SK-N-SH treated with all-trans-retinoic acid at 6 μM for 48 hours (cell line): ENCODE measurements at regions not wholly inside any gene's neighbourhood (a gene's known extent, or its start where the extent isn't known, plus 50 kb on each side); places are given as distances from the start of the nearest gene placed in this dataset.

ENCODE experiments used
- BACH2 ChIP-seq: fragments of 250-450 bp; sonication (Bioruptor Pico); IDR thresholded peaks from 2 replicates; pipeline ENCODE4 v1.9.0; 2021; ENCODE audit warnings: mild to moderate bottlenecking, borderline replicate concordance
- CSRNP3 ChIP-seq: fragments of 250-450 bp; sonication (Bioruptor Pico); IDR thresholded peaks from 2 replicates; pipeline ENCODE4 v1.5.1; 2021; ENCODE audit warnings: mild to moderate bottlenecking, moderate library complexity
- GLIS3 ChIP-seq: fragments of 250-450 bp; sonication (Bioruptor Pico); IDR thresholded peaks from 2 replicates; pipeline ENCODE4 v1.5.0; 2020; ENCODE audit warnings: mild to moderate bottlenecking, moderate library complexity
- ISL1 ChIP-seq: fragments of 250-450 bp; sonication (Bioruptor Pico); IDR thresholded peaks from 2 replicates; pipeline ENCODE4 v2.1.2; 2022; ENCODE audit warnings: mild to moderate bottlenecking, moderate library complexity
- RARB ChIP-seq: fragments of 250-450 bp; sonication (Bioruptor Pico); IDR thresholded peaks from 2 replicates; pipeline ENCODE4 v1.8.0; 2021; ENCODE audit warnings: mild to moderate bottlenecking, moderate library complexity
- ZFP3 ChIP-seq: fragments of 250-450 bp; sonication (Bioruptor Pico); IDR thresholded peaks from 2 replicates; pipeline ENCODE4 v1.5.0; 2020; ENCODE audit warnings: mild to moderate bottlenecking, moderate library complexity
- ZFP30 ChIP-seq: fragments of 450-650 bp; formaldehyde crosslinking; IDR thresholded peaks from 2 replicates; pipeline ENCODE4 v1.5.0; 2022; ENCODE audit warnings: mild to moderate bottlenecking, moderate library complexity
- ZNF70 ChIP-seq: fragments of 450-650 bp; formaldehyde crosslinking; IDR thresholded peaks from 2 replicates; pipeline ENCODE4 v1.5.0; 2020; ENCODE audit warnings: mild to moderate bottlenecking, moderate library complexity
- TF ChIP-seq, protein P1 (sequence below): fragments of 250-450 bp; sonication (Bioruptor Pico); IDR thresholded peaks from 2 replicates; pipeline ENCODE4 v1.5.0; 2020; ENCODE audit warnings: mild to moderate bottlenecking, moderate library complexity
- TF ChIP-seq, protein P2 (sequence below): fragments of 250-450 bp; sonication (Bioruptor Pico); IDR thresholded peaks from 2 replicates; pipeline ENCODE4 v1.5.1; 2020; ENCODE audit warnings: low read depth, mild to moderate bottlenecking, moderate library complexity
- TF ChIP-seq, protein P3 (sequence below): fragments of 250-450 bp; sonication (Bioruptor Pico); IDR thresholded peaks from 2 replicates; pipeline ENCODE4 v1.8.0; 2020; ENCODE audit warnings: mild to moderate bottlenecking, moderate library complexity, borderline replicate concordance

DNA sequence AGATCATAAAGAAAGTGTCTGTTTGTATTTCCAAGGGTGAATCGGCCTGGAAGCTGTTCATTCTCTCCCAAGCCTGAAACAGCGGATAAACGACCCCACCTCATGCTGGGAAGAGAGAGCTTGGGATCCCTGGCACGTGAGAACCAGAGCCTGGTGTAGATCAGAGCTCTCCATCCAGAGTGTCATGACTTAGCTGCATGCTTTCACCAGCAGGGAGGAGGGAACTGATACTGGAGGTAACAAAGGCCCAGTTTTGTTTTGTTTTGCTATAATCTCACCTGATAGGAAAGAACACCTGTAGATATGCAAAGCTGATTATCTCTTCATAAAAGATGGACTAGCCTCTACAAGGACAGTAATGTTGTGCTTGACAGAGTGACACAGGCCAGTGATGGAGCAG lies 236.6 kb downstream of the POM121L12 start:
- TF ChIP-seq, protein P1, sequence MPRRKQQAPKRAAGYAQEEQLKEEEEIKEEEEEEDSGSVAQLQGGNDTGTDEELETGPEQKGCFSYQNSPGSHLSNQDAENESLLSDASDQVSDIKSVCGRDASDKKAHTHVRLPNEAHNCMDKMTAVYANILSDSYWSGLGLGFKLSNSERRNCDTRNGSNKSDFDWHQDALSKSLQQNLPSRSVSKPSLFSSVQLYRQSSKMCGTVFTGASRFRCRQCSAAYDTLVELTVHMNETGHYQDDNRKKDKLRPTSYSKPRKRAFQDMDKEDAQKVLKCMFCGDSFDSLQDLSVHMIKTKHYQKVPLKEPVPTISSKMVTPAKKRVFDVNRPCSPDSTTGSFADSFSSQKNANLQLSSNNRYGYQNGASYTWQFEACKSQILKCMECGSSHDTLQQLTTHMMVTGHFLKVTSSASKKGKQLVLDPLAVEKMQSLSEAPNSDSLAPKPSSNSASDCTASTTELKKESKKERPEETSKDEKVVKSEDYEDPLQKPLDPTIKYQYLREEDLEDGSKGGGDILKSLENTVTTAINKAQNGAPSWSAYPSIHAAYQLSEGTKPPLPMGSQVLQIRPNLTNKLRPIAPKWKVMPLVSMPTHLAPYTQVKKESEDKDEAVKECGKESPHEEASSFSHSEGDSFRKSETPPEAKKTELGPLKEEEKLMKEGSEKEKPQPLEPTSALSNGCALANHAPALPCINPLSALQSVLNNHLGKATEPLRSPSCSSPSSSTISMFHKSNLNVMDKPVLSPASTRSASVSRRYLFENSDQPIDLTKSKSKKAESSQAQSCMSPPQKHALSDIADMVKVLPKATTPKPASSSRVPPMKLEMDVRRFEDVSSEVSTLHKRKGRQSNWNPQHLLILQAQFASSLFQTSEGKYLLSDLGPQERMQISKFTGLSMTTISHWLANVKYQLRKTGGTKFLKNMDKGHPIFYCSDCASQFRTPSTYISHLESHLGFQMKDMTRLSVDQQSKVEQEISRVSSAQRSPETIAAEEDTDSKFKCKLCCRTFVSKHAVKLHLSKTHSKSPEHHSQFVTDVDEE (CRISPR knock-in tag) = no peak
- TF ChIP-seq ZFP30 (CRISPR knock-in tag) = no peak
- TF ChIP-seq GLIS3 (CRISPR knock-in tag) = no peak
- TF ChIP-seq, protein P2, sequence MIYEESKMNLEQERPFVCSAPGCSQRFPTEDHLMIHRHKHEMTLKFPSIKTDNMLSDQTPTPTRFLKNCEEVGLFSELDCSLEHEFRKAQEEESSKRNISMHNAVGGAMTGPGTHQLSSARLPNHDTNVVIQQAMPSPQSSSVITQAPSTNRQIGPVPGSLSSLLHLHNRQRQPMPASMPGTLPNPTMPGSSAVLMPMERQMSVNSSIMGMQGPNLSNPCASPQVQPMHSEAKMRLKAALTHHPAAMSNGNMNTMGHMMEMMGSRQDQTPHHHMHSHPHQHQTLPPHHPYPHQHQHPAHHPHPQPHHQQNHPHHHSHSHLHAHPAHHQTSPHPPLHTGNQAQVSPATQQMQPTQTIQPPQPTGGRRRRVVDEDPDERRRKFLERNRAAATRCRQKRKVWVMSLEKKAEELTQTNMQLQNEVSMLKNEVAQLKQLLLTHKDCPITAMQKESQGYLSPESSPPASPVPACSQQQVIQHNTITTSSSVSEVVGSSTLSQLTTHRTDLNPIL (CRISPR knock-in tag) = no peak
- TF ChIP-seq, protein P3, sequence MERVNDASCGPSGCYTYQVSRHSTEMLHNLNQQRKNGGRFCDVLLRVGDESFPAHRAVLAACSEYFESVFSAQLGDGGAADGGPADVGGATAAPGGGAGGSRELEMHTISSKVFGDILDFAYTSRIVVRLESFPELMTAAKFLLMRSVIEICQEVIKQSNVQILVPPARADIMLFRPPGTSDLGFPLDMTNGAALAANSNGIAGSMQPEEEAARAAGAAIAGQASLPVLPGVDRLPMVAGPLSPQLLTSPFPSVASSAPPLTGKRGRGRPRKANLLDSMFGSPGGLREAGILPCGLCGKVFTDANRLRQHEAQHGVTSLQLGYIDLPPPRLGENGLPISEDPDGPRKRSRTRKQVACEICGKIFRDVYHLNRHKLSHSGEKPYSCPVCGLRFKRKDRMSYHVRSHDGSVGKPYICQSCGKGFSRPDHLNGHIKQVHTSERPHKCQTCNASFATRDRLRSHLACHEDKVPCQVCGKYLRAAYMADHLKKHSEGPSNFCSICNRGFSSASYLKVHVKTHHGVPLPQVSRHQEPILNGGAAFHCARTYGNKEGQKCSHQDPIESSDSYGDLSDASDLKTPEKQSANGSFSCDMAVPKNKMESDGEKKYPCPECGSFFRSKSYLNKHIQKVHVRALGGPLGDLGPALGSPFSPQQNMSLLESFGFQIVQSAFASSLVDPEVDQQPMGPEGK (CRISPR knock-in tag) = no peak
- no peak for TF ChIP-seq ZNF70 (CRISPR knock-in tag)
- no peak for TF ChIP-seq ZFP3
- TF ChIP-seq BACH2 (CRISPR knock-in tag) = no peak
- TF ChIP-seq ISL1 (CRISPR knock-in tag) = no peak
- no peak for TF ChIP-seq CSRNP3
- no peak for TF ChIP-seq RARB (CRISPR knock-in tag)
